ENCODE measurements at regions not wholly inside any gene's neighbourhood (a gene's known extent, or its start where the extent isn't known, plus 50 kb on each side); places are given as distances from the start of the nearest gene placed in this dataset.

DNA sequence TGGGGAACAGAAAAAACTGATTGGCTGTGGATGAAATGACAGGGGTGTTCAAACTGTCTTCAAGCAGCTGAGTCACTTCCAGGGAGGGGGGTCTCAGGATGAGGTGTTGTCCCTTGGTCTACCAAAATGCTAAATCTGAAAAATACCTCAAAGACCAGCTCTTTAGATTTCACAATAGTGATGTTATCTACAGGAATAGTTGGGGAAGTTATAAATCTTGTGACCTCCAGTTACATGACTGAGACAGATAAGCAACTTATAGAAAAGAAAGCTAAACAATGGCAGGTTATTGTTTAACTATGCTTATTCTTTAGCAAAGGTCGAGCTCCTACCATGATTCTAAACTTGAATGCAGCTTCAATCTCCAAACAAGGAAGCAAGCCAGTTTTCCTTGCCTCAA is 125.4 kb downstream of the SYT10 start (continued):
- TF ChIP-seq ZNF33B (CRISPR knock-in tag; IDR thresholded peaks at IDR 0.05) (no peak), RBM22 (optimal IDR thresholded peaks at IDR 0.05; ENCODE audit: low read length) (no peak), ZNF225 (CRISPR knock-in tag; IDR thresholded peaks at IDR 0.05) (no peak)
- TF ChIP-seq, protein P1, sequence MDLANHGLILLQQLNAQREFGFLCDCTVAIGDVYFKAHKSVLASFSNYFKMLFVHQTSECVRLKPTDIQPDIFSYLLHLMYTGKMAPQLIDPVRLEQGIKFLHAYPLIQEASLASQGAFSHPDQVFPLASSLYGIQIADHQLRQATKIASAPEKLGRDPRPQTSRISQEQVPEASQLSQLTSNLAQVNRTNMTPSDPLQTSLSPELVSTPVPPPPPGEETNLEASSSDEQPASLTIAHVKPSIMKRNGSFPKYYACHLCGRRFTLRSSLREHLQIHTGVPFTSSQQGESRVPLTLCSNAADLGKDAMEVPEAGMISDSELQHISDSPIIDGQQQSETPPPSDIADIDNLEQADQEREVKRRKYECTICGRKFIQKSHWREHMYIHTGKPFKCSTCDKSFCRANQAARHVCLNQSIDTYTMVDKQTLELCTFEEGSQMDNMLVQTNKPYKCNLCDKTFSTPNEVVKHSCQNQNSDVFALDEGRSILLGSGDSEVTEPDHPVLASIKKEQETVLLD (CRISPR knock-in tag; IDR thresholded peaks at IDR 0.05; ENCODE audit: low read depth): no peak

DNA sequence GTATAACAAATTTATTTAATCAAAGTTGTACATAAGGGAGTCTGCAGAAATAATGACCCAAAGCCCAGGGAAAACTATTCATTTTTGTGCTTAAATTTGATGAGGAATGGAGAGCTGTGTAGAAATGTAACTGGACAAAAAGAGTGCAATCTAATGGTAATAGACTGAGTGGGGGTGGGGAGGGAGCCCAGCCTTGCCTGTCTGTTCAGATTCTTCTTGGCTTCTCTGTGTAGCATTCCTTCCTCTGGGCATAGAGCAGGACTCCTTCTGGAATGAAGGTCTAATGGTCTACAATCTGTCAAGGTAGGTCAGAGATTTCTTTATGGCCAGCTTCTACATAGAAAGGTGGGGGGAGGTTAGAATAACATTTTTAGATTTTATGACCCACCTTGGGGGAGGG is 126.1 kb downstream of the SYT10 start:
- no peaks in the 10 kb centered on the region for H3K4me1 ChIP-seq (ENCODE audit: insufficient read depth, low read length)
- in situ Hi-C loops (cut with HindIII; ENCODE audit: extremely low pct_ligation_motif_present, low pct_unique_long_range_greater_than_20kb) (no loop called here), intact Hi-C loops (cut with micrococcal nuclease; ENCODE audit: unreplicated experiment) (no loop called here)
- no peaks in the 10 kb centered on the region for H3K9me3 ChIP-seq (ENCODE audit: low read length)
- no peak overlapping the region for H3K4me3 ChIP-seq (replicated peaks in 1 of 3; ENCODE audit: insufficient read depth in 1 of 3, low read depth in 2 of 3, low read length in 3 of 3)
- FAIRE-seq (no peak), ATAC-seq (no peak), DNase-seq (ENCODE audit: low spot score) (no peak)
- H3K27me3 ChIP-seq (ENCODE audit: control insufficient read depth in 1 of 2, insufficient read depth in 2 of 2, low read length in 2 of 2): no peaks in the 10 kb centered on the region
- ChIA-PET POLR2A (no interaction called here), CTCF (ENCODE audit: low intra/inter-chr PET ratio, low total read pairs) (no interaction called here)
- no peak overlapping the region for H3K4me2 ChIP-seq (ENCODE audit: low read depth, low read length)
- no peaks in the 10 kb centered on the region for H3K36me3 ChIP-seq (replicated peaks in 1 of 2; ENCODE audit: control insufficient read depth in 1 of 2, insufficient read depth in 2 of 2, low read length in 2 of 2)
- no peaks in the 10 kb centered on the region for H4K20me1 ChIP-seq (ENCODE audit: insufficient read depth, low read length)
- TF ChIP-seq SMAD9 (CRISPR knock-in tag; IDR thresholded peaks at IDR 0.05): no peak
- no peak for TF ChIP-seq CBFB (CRISPR knock-in tag; IDR thresholded peaks at IDR 0.05)
- TF ChIP-seq, protein P2, sequence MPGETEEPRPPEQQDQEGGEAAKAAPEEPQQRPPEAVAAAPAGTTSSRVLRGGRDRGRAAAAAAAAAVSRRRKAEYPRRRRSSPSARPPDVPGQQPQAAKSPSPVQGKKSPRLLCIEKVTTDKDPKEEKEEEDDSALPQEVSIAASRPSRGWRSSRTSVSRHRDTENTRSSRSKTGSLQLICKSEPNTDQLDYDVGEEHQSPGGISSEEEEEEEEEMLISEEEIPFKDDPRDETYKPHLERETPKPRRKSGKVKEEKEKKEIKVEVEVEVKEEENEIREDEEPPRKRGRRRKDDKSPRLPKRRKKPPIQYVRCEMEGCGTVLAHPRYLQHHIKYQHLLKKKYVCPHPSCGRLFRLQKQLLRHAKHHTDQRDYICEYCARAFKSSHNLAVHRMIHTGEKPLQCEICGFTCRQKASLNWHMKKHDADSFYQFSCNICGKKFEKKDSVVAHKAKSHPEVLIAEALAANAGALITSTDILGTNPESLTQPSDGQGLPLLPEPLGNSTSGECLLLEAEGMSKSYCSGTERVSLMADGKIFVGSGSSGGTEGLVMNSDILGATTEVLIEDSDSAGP (CRISPR knock-in tag; IDR thresholded peaks at IDR 0.05; ENCODE audit: borderline replicate concordance): no peak
- TF ChIP-seq, protein P3, sequence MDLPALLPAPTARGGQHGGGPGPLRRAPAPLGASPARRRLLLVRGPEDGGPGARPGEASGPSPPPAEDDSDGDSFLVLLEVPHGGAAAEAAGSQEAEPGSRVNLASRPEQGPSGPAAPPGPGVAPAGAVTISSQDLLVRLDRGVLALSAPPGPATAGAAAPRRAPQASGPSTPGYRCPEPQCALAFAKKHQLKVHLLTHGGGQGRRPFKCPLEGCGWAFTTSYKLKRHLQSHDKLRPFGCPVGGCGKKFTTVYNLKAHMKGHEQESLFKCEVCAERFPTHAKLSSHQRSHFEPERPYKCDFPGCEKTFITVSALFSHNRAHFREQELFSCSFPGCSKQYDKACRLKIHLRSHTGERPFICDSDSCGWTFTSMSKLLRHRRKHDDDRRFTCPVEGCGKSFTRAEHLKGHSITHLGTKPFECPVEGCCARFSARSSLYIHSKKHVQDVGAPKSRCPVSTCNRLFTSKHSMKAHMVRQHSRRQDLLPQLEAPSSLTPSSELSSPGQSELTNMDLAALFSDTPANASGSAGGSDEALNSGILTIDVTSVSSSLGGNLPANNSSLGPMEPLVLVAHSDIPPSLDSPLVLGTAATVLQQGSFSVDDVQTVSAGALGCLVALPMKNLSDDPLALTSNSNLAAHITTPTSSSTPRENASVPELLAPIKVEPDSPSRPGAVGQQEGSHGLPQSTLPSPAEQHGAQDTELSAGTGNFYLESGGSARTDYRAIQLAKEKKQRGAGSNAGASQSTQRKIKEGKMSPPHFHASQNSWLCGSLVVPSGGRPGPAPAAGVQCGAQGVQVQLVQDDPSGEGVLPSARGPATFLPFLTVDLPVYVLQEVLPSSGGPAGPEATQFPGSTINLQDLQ (CRISPR knock-in tag; IDR thresholded peaks at IDR 0.05): no peak
- TF ChIP-seq NPAS2 (CRISPR knock-in tag; IDR thresholded peaks at IDR 0.05; ENCODE audit: borderline replicate concordance): no peak
- no peak for TF ChIP-seq ZNF343 (CRISPR knock-in tag; IDR thresholded peaks at IDR 0.05)
- TF ChIP-seq ZBTB7B (CRISPR knock-in tag; IDR thresholded peaks at IDR 0.05): no peak
- TF ChIP-seq ZNF530 (CRISPR knock-in tag; IDR thresholded peaks at IDR 0.05; ENCODE audit: low read depth): no peak
- TF ChIP-seq, protein P4, sequence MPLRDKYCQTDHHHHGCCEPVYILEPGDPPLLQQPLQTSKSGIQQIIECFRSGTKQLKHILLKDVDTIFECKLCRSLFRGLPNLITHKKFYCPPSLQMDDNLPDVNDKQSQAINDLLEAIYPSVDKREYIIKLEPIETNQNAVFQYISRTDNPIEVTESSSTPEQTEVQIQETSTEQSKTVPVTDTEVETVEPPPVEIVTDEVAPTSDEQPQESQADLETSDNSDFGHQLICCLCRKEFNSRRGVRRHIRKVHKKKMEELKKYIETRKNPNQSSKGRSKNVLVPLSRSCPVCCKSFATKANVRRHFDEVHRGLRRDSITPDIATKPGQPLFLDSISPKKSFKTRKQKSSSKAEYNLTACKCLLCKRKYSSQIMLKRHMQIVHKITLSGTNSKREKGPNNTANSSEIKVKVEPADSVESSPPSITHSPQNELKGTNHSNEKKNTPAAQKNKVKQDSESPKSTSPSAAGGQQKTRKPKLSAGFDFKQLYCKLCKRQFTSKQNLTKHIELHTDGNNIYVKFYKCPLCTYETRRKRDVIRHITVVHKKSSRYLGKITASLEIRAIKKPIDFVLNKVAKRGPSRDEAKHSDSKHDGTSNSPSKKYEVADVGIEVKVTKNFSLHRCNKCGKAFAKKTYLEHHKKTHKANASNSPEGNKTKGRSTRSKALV (CRISPR knock-in tag; IDR thresholded peaks at IDR 0.05): no peak
- no peak for TF ChIP-seq ESRRA (CRISPR knock-in tag; IDR thresholded peaks at IDR 0.05; ENCODE audit: low read depth)
- no peak for TF ChIP-seq TBX3 (IDR thresholded peaks at IDR 0.05; ENCODE audit: borderline replicate concordance)
- TF ChIP-seq, protein P5, sequence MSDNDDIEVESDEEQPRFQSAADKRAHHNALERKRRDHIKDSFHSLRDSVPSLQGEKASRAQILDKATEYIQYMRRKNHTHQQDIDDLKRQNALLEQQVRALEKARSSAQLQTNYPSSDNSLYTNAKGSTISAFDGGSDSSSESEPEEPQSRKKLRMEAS (IDR thresholded peaks at IDR 0.05): no peak
- no peak for TF ChIP-seq TMF1 (CRISPR knock-in tag; IDR thresholded peaks at IDR 0.05; ENCODE audit: low read depth)
- no peak overlapping the region for H3K27ac ChIP-seq (ENCODE audit: extremely low read length, insufficient read depth, low read length)
- H2AFZ ChIP-seq (ENCODE audit: low read length): no peak overlapping the region
- H3K9ac ChIP-seq (ENCODE audit: insufficient read depth, low read depth, low read length): no peak overlapping the region
- BruUV-seq (replicated peaks): no TSS peak
- no peaks in the 10 kb centered on the region for H3K79me2 ChIP-seq (ENCODE audit: insufficient read depth, low read length)
